ENCODE measurements at regions not wholly inside any gene's neighbourhood (a gene's known extent, or its start where the extent isn't known, plus 50 kb on each side); places are given as distances from the start of the nearest gene placed in this dataset.

DNA sequence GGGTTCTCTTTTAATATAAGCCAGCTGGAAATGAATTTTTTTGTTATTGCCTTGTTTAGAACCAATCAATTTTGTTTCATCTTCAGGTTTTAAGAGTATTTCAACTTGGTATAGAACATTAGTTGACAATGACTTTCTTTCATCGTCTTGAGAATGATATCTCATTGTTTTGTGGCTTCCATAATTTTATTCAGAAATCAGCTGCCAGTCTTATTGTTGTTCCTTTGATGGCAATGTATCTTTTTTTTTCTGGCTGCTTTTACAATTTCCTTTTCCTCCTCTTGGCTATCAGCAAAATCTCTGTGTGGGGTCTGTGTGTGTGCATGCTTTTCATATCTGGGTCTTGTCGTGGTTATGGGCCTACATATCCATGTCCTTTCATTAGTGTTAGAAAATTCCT is 1536.4 kb upstream of the TENM3 start:
- ATAC-seq (no peak), FAIRE-seq (peak; percentile 52), DNase-seq (ENCODE audit: low read depth, low spot score) (no peak)
- Histone ChIP-seq H2AFZ (ENCODE audit: control insufficient read depth, low read depth, low read length) (no peak overlapping the region), H3K9me3 (replicated peaks; ENCODE audit: control insufficient read depth, insufficient read depth, low read length) (no peaks in the 10 kb centered on the region), H3K36me3 (ENCODE audit: control insufficient read depth in 2 of 2, insufficient read depth in 2 of 2, low read length in 1 of 2) (no peaks in the 10 kb centered on the region), H3K79me2 (ENCODE audit: control insufficient read depth, insufficient read depth, low read length) (no peaks in the 10 kb centered on the region), H3K4me1 (ENCODE audit: control insufficient read depth, insufficient read depth, low read length) (no peaks in the 10 kb centered on the region), H3K27ac (ENCODE audit: control insufficient read depth, insufficient read depth) (no peak overlapping the region), H3K4me2 (ENCODE audit: control insufficient read depth, insufficient read depth) (no peak overlapping the region), H3K9ac (ENCODE audit: control insufficient read depth, insufficient read depth, low read length) (no peak overlapping the region), H4K20me1 (ENCODE audit: control insufficient read depth, insufficient read depth) (no peaks in the 10 kb centered on the region), H3K27me3 (replicated peaks in 1 of 2; ENCODE audit: control insufficient read depth in 2 of 2, insufficient read depth in 2 of 2, low read length in 1 of 2) (no peaks in the 10 kb centered on the region), H3K4me3 (no peak overlapping the region)
- ChIA-PET CTCF (no interaction called here), SMC1A (ENCODE audit: uncharacterized antibody, unreplicated experiment) (no interaction called here), POLR2A (no interaction called here), RAD21 (ENCODE audit: unreplicated experiment) (interaction anchor here (0.7 kb wide), 1 partner anchor 1785 kb away, joined by 3 read pairs; no protein-coding TSS in a partner anchor)
- intact Hi-C loops (cut with micrococcal nuclease; ENCODE audit: unreplicated experiment) (no loop called here), in situ Hi-C loops (cut with MboI) (no loop called here)
- TF ChIP-seq SMC3 (IDR thresholded peaks at IDR 0.05; ENCODE audit: borderline replicate concordance, low read length) (no peak), ZSCAN29 (IDR thresholded peaks at IDR 0.05) (no peak), EED (IDR thresholded peaks at IDR 0.05; ENCODE audit: low read depth) (no peak), ETV6 (conservative IDR thresholded peaks at IDR 0.05 in 1 of 2, IDR thresholded peaks at IDR 0.05 in 1 of 2; ENCODE audit: borderline replicate concordance in 1 of 2, low read depth in 1 of 2) (no peak), SMARCA5 (IDR thresholded peaks at IDR 0.05) (no peak), MTA2 (IDR thresholded peaks at IDR 0.05; ENCODE audit: low read depth) (no peak), BHLHE40 (IDR thresholded peaks at IDR 0.05; ENCODE audit: borderline replicate concordance in 1 of 2, low read depth in 2 of 2, low read length in 1 of 2) (no peak), TCF12 (IDR thresholded peaks at IDR 0.05; ENCODE audit: low read depth, low read length) (no peak), NR2F1 (conservative IDR thresholded peaks at IDR 0.05) (no peak), RUNX3 (IDR thresholded peaks at IDR 0.05; ENCODE audit: low read length) (no peak), MYC (IDR thresholded peaks at IDR 0.05; ENCODE audit: insufficient read depth, insufficient read length, insufficient replicate concordance, low read length, severe bottlenecking) (no peak), ZBTB4 (CRISPR knock-in tag; IDR thresholded peaks at IDR 0.05) (no peak), BCL11A (IDR thresholded peaks at IDR 0.05; ENCODE audit: low read depth, low read length) (no peak), EZH2 (IDR thresholded peaks at IDR 0.05; ENCODE audit: borderline replicate concordance, control insufficient read depth, low read depth, low read length) (no peak), EP300 (IDR thresholded peaks at IDR 0.05; ENCODE audit: borderline replicate concordance in 1 of 2, control insufficient read depth in 1 of 2, low read depth in 2 of 2, low read length in 2 of 2) (no peak)
- BruUV-seq (replicated peaks): no TSS peak
- WGBS (ENCODE audit: insufficient coverage, insufficient replicate concordance, low lambda C conversion rate, missing lambda C conversion rate): 0% methylated on average over 2 of the region's 2 CpGs

All from GM12878 (cell line).